IMR-90 (cell line): ENCODE measurements at regions not wholly inside any gene's neighbourhood (a gene's known extent, or its start where the extent isn't known, plus 50 kb on each side); places are given as distances from the start of the nearest gene placed in this dataset.

Experiments
- ATAC-seq: fragments of 200-7000 bp; cut with Tn5 transposase; 2 replicates; pipeline ENCODE4 v1.9.1; 2020; ENCODE audit warnings: low read depth, mild to moderate bottlenecking, moderate library complexity
- BruUV-seq: library from RNA; stranded (reverse); fragments of 400-500 nt; replicated peaks from 2 replicates; lab custom pipeline; 2021; lab: Mats Ljungman, UMichigan
- CTCF ChIA-PET: fragments of 300-600 bp; formaldehyde crosslinking; extraction: SDS; loops from one replicate; lab custom pipeline; 2021; ENCODE audit warnings: antibody characterized with exemption; lab: Yijun Ruan, JAX
- POLR2A ChIA-PET: fragments of 300-600 bp; sonication (Branson Sonifier 250); formaldehyde crosslinking; loops from one replicate; lab custom pipeline; 2022; ENCODE audit warnings: antibody characterized with exemption; ENCODE audit not compliant: unreplicated experiment; lab: Charles Lee
- DNase-seq: peaks from one replicate; pipeline ENCODE4 v3.0.0; 2013
- H2AFZ ChIP-seq: replicated peaks from 2 replicates; pipeline ENCODE3; 2013; ENCODE audit warnings: low read length, mild to moderate bottlenecking; ENCODE audit not compliant: poor library complexity
- H2AK5ac ChIP-seq: 2 replicates; pipeline ENCODE4 v1.6.1; 2013; ENCODE audit warnings: low read depth, low read length, inconsistent platforms
- H2AK9ac ChIP-seq: replicated peaks from 2 replicates; pipeline ENCODE3; 2013; ENCODE audit warnings: mild to moderate bottlenecking, low read depth, low read length, moderate library complexity; ENCODE audit not compliant: poor library complexity
- H2BK120ac ChIP-seq: 2 replicates; pipeline ENCODE4 v1.6.1; 2013; ENCODE audit warnings: low read depth, low read length, inconsistent platforms
- H2BK15ac ChIP-seq: 3 replicates; pipeline ENCODE4 v1.6.1; 2013; ENCODE audit warnings: low read depth, low read length, inconsistent platforms
- H2BK20ac ChIP-seq: 2 replicates; pipeline ENCODE4 v1.6.1; 2013; ENCODE audit warnings: low read depth, mild to moderate bottlenecking, inconsistent platforms, low read length, moderate library complexity
- H2BK5ac ChIP-seq: 2 replicates; pipeline ENCODE4 v1.6.1; 2013; ENCODE audit warnings: mild to moderate bottlenecking, low read depth, low read length, inconsistent platforms; ENCODE audit not compliant: poor library complexity, severe bottlenecking
- H3K14ac ChIP-seq: replicated peaks from 2 replicates; pipeline ENCODE4 v1.6.1; 2013; ENCODE audit warnings: low read depth, low read length, inconsistent platforms
- H3K18ac ChIP-seq: 2 replicates; pipeline ENCODE4 v1.6.1; 2013; ENCODE audit warnings: low read depth, low read length, control low read depth
- H3K23ac ChIP-seq: 2 replicates; pipeline ENCODE4 v1.6.1; 2013; ENCODE audit warnings: low read depth, low read length, inconsistent platforms
- H3K27ac ChIP-seq: 2 replicates; pipeline ENCODE4 v1.5.1; 2013; ENCODE audit warnings: mild to moderate bottlenecking, control low read depth, low read length; ENCODE audit not compliant: insufficient read depth
- H3K27me3 ChIP-seq: 2 replicates; pipeline ENCODE4 v1.6.1; 2013; ENCODE audit warnings: low read length; ENCODE audit not compliant: control insufficient read depth, insufficient read depth
- H3K36me3 ChIP-seq: 2 replicates; pipeline ENCODE4 v1.6.1; 2013; ENCODE audit warnings: low read length, mixed read lengths; ENCODE audit not compliant: control insufficient read depth, insufficient read depth
- H3K4ac ChIP-seq: 2 replicates; pipeline ENCODE4 v1.6.1; 2013; ENCODE audit warnings: low read depth, low read length, inconsistent platforms
- H3K4me1 ChIP-seq: 2 replicates; pipeline ENCODE4 v1.6.1; 2013; ENCODE audit warnings: low read length, mixed read lengths; ENCODE audit not compliant: control insufficient read depth, insufficient read depth
- H3K4me2 ChIP-seq: 2 replicates; pipeline ENCODE4 v1.6.1; 2013; ENCODE audit warnings: low read depth, mild to moderate bottlenecking, control low read depth, low read length, moderate library complexity
- H3K4me3 ChIP-seq: 2 replicates; pipeline ENCODE4 v1.5.1; 2013; ENCODE audit warnings: low read depth, mild to moderate bottlenecking, control low read depth, low read length, moderate library complexity; ENCODE audit not compliant: insufficient read depth
- H3K56ac ChIP-seq: 2 replicates; pipeline ENCODE4 v1.6.1; 2013; ENCODE audit warnings: low read length, inconsistent platforms; ENCODE audit not compliant: insufficient read depth; ENCODE audit errors: extremely low read depth
- H3K79me1 ChIP-seq, 2 experiments: 2 replicates each; pipeline ENCODE4 v1.6.1; 2013; ENCODE audit warnings: low read length in 2 of 2, inconsistent platforms in 1 of 2, low read depth in 1 of 2
- H3K9ac ChIP-seq: 2 replicates; pipeline ENCODE4 v1.6.1; 2013; ENCODE audit warnings: low read depth, low read length, control low read depth
- H3K9me1 ChIP-seq: 2 replicates; pipeline ENCODE4 v1.6.1; 2013; ENCODE audit warnings: low read length, inconsistent platforms; ENCODE audit not compliant: insufficient read depth
- H3K9me3 ChIP-seq: 2 replicates; pipeline ENCODE4 v1.6.1; 2013; ENCODE audit warnings: low read length; ENCODE audit not compliant: control insufficient read depth, insufficient read depth
- H4K20me1 ChIP-seq: 2 replicates; pipeline ENCODE4 v1.6.1; 2013; ENCODE audit warnings: low read length, inconsistent platforms; ENCODE audit not compliant: insufficient read depth
- H4K5ac ChIP-seq: 2 replicates; pipeline ENCODE4 v1.6.1; 2013; ENCODE audit warnings: mild to moderate bottlenecking, low read depth, low read length, control low read depth
- H4K8ac ChIP-seq, 2 experiments: 2 replicates each; pipeline ENCODE4 v1.6.1; 2013; ENCODE audit warnings: low read depth in 2 of 2, low read length in 2 of 2, control low read depth in 1 of 2, inconsistent platforms in 1 of 2
- H4K91ac ChIP-seq: 2 replicates; pipeline ENCODE4 v1.6.1; 2013; ENCODE audit warnings: low read depth, low read length, inconsistent platforms; ENCODE audit not compliant: insufficient read depth
- RCOR1 ChIP-seq: IDR thresholded peaks from 2 replicates; pipeline ENCODE4 v1.6.1; 2012; ENCODE audit warnings: mild to moderate bottlenecking, low read length, improper control_type of control experiment; ENCODE audit not compliant: insufficient replicate concordance
- WGBS, 2 experiments: methylation state at CpG; one replicate each; pipeline versions ENCODE4 v1.1.5 to v1.1.7; 2013; ENCODE audit warnings: missing lambda C conversion rate in 2 of 2; ENCODE audit not compliant: insufficient read length in 1 of 2; ENCODE audit errors: extremely low coverage in 2 of 2; 5-methylcytosine and 5-hydroxymethylcytosine counted together
- dilution Hi-C: fragments of 300-500 bp; cut with HindIII; formaldehyde crosslinking; loops from one replicate; pipeline ENCODE4 v1.14.3; 2018; ENCODE audit warnings: low sequenced_read_pairs; ENCODE audit not compliant: unreplicated experiment
- in situ Hi-C: fragments of 300-500 bp; cut with MboI; formaldehyde crosslinking; loops from 3 replicates; pipeline ENCODE4 v1.14.3; 2019; ENCODE audit warnings: low sequenced_read_pairs, inconsistent platforms, mixed read lengths
- intact Hi-C: fragments of 100-400 bp; cut with micrococcal nuclease; formaldehyde crosslinking; loops from 2 replicates; pipeline ENCODE4 v1.10.0; 2022

DNA sequence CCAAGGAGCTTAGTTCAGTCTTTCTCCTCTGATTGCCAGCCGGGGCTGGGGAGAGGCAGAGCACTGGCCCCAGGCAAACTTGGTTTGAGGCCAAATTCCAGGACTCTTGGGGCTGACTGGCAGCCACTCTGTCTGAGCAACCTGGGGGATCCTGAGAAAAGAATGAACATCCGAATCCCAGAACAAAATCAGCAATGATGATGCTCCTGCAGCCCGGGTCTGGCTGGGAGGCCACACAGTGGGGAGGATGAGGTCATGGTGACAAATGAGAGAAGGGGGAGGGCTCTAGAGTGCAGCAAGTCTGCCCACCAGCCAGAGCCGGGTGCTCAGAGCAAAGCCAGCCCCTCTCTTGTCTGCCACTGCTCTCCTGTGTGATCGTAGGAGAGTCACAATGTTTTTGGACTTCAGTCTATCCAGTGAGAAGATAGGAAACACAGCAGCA, 71.8 kb upstream of the PAX6 start:
- Histone ChIP-seq H2BK20ac (no peak overlapping the region), H3K9me1 (no peaks in the 10 kb centered on the region), H2BK15ac (no peak overlapping the region), H4K5ac (no peak overlapping the region), H4K20me1 (no peaks in the 10 kb centered on the region), H3K4me3 (no peak overlapping the region), H3K18ac (no peak overlapping the region), H4K8ac (no peak overlapping the region), H3K9me3 (no peaks in the 10 kb centered on the region), H3K23ac (no peak overlapping the region), H3K27me3 (peaks cover 10% of the 10 kb centered on the region), H3K56ac (no peak overlapping the region), H3K36me3 (no peaks in the 10 kb centered on the region), H3K79me1 (no peaks in the 10 kb centered on the region), H3K14ac (no peak overlapping the region), H4K91ac (no peak overlapping the region), H3K9ac (no peak overlapping the region), H2BK5ac (no peak overlapping the region), H2BK120ac (no peak overlapping the region), H3K4ac (no peak overlapping the region), H3K4me1 (no peaks in the 10 kb centered on the region), H3K4me2 (no peak overlapping the region), H2AFZ (no peak overlapping the region), H2AK5ac (no peak overlapping the region), H2AK9ac (no peak overlapping the region), H3K27ac (no peak overlapping the region)
- ChIA-PET POLR2A (no interaction called here), CTCF (interaction anchor here (0.8 kb wide), 1 partner anchor 241 kb away, joined by 3 read pairs; no protein-coding TSS in a partner anchor)
- no peak for ATAC-seq
- in situ Hi-C loops = no loop called here
- dilution Hi-C loops = no loop called here
- no peak for DNase-seq
- intact Hi-C loops = no loop called here
- no CpG with 5 or more reads among the region's 5 CpGs for WGBS, 2 experiments
- BruUV-seq = no TSS peak
- no peak for TF ChIP-seq RCOR1
